ENCODE measurements at regions not wholly inside any gene's neighbourhood (a gene's known extent, or its start where the extent isn't known, plus 50 kb on each side); places are given as distances from the start of the nearest gene placed in this dataset.

DNA sequence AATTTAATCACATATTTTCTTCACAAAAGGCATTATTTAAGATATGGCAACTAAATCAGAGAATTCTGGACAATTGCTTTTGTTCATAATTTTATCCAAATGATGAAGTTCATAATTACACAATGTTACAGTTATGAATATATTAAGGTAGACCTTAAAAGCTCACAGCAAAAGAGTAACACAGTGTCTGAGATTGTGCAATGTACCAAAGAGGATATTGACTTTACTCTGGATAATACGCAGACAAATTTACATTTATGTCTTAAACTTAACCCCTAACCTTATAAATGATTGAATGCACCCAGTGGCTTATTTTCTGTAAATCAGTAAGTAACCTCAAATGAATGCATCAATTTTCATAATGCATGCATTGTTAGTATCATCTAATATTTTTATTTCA lies 216.2 kb upstream of the SAMSN1 start:
- H3K36me3 ChIP-seq (ENCODE audit: insufficient read depth, low read length): no peaks in the 10 kb centered on the region
- Mint-ChIP-seq H3K36me3 (no peaks in the 10 kb centered on the region), H3K4me1 (peaks cover 0 to 2% (median 0%) of the 10 kb centered on the region in 4 donors), H3K27me3 (no peaks in the 10 kb centered on the region), H3K9me3 (peaks cover 0 to 3% (median 0%) of the 10 kb centered on the region in 8 donors), H3K27ac (no peak overlapping the region), H3K4me3 (no peak overlapping the region)
- ChIA-PET POLR2A (ENCODE audit: partially characterized antibody) (interaction anchor here (1.0 kb wide), 1 partner anchor 11 kb away, joined by 3 read pairs; no protein-coding TSS in a partner anchor), CTCF (ENCODE audit: partially characterized antibody) (interaction anchor here (0.6 to 0.9 kb wide), 2 partner anchors 9 to 359 kb away, joined by 3 to 4 read pairs; no protein-coding TSS in a partner anchor)
- H3K27ac ChIP-seq (ENCODE audit: low read depth, low read length): no peak overlapping the region
- H3K9me3 ChIP-seq (ENCODE audit: control insufficient read depth in 1 of 2, low read length in 2 of 2): no peaks in the 10 kb centered on the region
- intact Hi-C loops (cut with micrococcal nuclease): no loop called here
- peaks cover 15% of the 10 kb centered on the region for H3K4me1 ChIP-seq (ENCODE audit: insufficient read depth, low read length)
- H3K27me3 ChIP-seq (ENCODE audit: insufficient read depth, low read length): no peaks in the 10 kb centered on the region
- no peak overlapping the region for H3K4me3 ChIP-seq (ENCODE audit: low read length in 2 of 2)
- DNase-seq: no peak

DNA sequence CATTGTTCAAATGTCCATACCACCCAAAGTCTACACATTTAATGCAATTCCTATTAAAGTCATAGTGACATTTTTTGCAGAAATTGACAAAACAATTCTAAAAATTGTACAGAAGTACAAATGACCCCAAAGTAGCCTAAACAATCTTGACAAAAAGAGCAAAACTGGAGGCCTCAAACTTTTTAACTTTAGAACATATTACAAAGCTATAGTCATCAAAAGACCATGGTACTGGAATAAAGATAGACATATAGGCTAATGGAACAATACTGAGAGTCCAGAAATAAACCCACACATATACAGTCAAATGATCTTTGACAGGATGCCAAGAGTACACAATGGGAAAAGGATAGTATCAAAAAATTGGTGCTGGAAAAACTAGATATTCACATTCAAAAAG lies 213.2 kb upstream of the SAMSN1 start:
- Mint-ChIP-seq H3K36me3 (no peaks in the 10 kb centered on the region), H3K4me1 (peaks cover 0 to 2% (median 0%) of the 10 kb centered on the region in 4 donors), H3K27ac (no peak overlapping the region), H3K4me3 (no peak overlapping the region), H3K9me3 (peaks cover 0 to 8% (median 2%) of the 10 kb centered on the region in 8 donors), H3K27me3 (no peaks in the 10 kb centered on the region)
- H3K36me3 ChIP-seq (ENCODE audit: insufficient read depth, low read length): no peaks in the 10 kb centered on the region
- intact Hi-C loops (cut with micrococcal nuclease): no loop called here
- H3K9me3 ChIP-seq (ENCODE audit: control insufficient read depth in 1 of 2, low read length in 2 of 2): no peaks in the 10 kb centered on the region
- H3K27ac ChIP-seq (ENCODE audit: low read depth, low read length): no peak overlapping the region
- H3K27me3 ChIP-seq (ENCODE audit: insufficient read depth, low read length): no peaks in the 10 kb centered on the region
- POLR2A ChIA-PET (ENCODE audit: partially characterized antibody): no interaction called here
- no peak for DNase-seq
- H3K4me1 ChIP-seq (ENCODE audit: insufficient read depth, low read length): peaks cover 15% of the 10 kb centered on the region
- CTCF ChIA-PET (ENCODE audit: partially characterized antibody): no interaction called here
- H3K4me3 ChIP-seq (ENCODE audit: low read length in 2 of 2): no peak overlapping the region

DNA sequence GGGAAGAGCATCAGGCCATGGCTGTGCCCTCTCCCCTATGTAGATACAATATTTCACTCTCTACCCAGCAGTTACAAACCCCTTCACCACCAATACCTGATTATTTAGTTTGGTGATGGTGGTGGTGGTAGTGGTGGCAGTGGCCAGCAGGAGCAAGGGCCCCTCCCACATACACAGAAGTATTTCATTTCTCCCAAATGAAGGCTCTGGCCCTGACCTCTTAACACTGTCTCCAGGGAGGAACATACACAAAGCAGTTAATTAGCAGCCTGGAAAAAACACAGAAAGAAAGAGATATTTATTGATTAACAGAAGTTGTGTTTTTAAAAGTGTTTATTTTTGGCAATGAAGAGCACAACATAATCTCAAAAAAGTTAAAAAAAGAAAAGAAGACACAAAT lies 212.7 kb upstream of the SAMSN1 start:
- no peak overlapping the region for H3K4me3 ChIP-seq (ENCODE audit: low read length in 2 of 2)
- no peaks in the 10 kb centered on the region for H3K27me3 ChIP-seq (ENCODE audit: insufficient read depth, low read length)
- peaks cover 0 to 11% (median 2%) of the 10 kb centered on the region in 8 donors for H3K9me3 Mint-ChIP-seq
- no peak for DNase-seq
- no peaks in the 10 kb centered on the region for H3K36me3 Mint-ChIP-seq
- no peak overlapping the region for H3K27ac Mint-ChIP-seq
- H3K4me3 Mint-ChIP-seq: no peak overlapping the region
- no peaks in the 10 kb centered on the region for H3K9me3 ChIP-seq (ENCODE audit: control insufficient read depth in 1 of 2, low read length in 2 of 2)
- H3K27me3 Mint-ChIP-seq: no peaks in the 10 kb centered on the region
- intact Hi-C loops (cut with micrococcal nuclease): no loop called here
- no peaks in the 10 kb centered on the region for H3K36me3 ChIP-seq (ENCODE audit: insufficient read depth, low read length)
- H3K4me1 ChIP-seq (ENCODE audit: insufficient read depth, low read length): peaks cover 15% of the 10 kb centered on the region
- no peak overlapping the region for H3K27ac ChIP-seq (ENCODE audit: low read depth, low read length)
- ChIA-PET CTCF (ENCODE audit: partially characterized antibody) (no interaction called here), POLR2A (ENCODE audit: partially characterized antibody) (no interaction called here)
- H3K4me1 Mint-ChIP-seq: peaks cover 0 to 2% (median 0%) of the 10 kb centered on the region in 4 donors

DNA sequence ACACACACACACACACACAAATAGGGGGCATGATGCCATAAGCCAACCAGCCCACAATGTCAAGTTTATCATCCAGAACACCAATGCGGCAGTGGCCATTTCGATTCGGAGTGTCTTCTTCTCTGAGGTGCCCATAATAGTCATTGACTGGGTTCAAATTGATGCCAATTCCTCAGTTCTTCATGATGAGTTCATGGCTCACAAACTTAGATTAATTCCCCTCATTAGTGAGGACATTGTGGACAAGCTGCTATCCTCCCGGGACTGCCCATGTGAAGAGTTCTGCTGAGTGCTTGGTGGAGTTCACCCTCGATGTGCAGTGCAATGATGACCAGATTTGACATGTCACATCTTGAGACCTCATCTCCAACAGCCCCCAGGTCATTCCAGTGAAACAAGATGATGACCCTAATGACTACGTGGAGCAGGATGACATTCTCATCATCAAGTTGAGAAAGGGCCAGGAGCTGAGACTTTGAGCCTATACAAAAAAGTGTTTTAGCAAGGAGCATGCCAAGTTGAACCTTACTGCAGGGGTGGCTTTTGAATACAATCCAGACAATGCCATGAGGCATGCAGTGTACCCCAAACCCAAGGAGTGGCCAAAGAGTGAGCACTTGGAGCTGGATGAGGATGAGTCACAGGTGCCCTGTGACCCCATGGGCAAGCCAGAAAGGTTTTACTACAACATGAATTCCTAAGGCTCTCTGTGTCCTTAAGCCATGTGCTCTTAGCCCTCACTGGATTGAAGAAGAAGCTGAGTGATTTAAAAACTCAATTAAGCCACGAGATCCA lies 211.6 kb upstream of the SAMSN1 start:
- no peaks in the 10 kb centered on the region for H3K36me3 Mint-ChIP-seq
- Histone ChIP-seq H3K36me3 (ENCODE audit: insufficient read depth, low read length) (no peaks in the 10 kb centered on the region), H3K27me3 (ENCODE audit: insufficient read depth, low read length) (no peaks in the 10 kb centered on the region), H3K4me1 (ENCODE audit: insufficient read depth, low read length) (peaks cover 5% of the 10 kb centered on the region), H3K27ac (ENCODE audit: low read depth, low read length) (no peak overlapping the region), H3K9me3 (ENCODE audit: control insufficient read depth in 1 of 2, low read length in 2 of 2) (no peaks in the 10 kb centered on the region), H3K4me3 (ENCODE audit: low read length in 2 of 2) (no peak overlapping the region)
- H3K27me3 Mint-ChIP-seq: no peaks in the 10 kb centered on the region
- POLR2A ChIA-PET (ENCODE audit: partially characterized antibody): no interaction called here
- peaks cover 0 to 2% (median 0%) of the 10 kb centered on the region in 4 donors for H3K4me1 Mint-ChIP-seq
- no peak overlapping the region for H3K4me3 Mint-ChIP-seq
- peaks cover 0 to 11% (median 2%) of the 10 kb centered on the region in 8 donors for H3K9me3 Mint-ChIP-seq
- DNase-seq: no peak
- intact Hi-C loops (cut with micrococcal nuclease): no loop called here
- CTCF ChIA-PET (ENCODE audit: partially characterized antibody): no interaction called here
- no peak overlapping the region for H3K27ac Mint-ChIP-seq

DNA sequence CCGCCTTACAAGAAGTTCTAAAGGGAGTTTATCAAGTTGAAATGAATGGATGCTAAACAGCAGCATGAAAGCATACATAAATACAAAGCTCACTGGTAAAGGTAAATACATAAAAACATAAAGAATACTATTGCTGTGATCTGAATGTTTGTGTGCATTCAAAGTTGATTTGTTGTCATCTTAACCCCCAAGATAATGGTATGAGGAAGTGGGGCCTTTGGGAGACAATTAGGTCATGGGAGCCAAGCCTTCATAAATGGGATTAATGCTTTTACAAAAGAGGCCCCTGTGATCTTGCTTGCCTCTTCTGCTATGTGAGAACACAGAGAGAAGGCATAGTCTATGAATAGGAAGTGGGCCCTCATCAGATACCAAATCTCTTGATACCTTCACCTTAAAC lies 209.0 kb upstream of the SAMSN1 start:
- no peak overlapping the region for H3K27ac ChIP-seq (ENCODE audit: low read depth, low read length)
- ChIA-PET POLR2A (ENCODE audit: partially characterized antibody) (no interaction called here), CTCF (ENCODE audit: partially characterized antibody) (no interaction called here)
- H3K36me3 ChIP-seq (ENCODE audit: insufficient read depth, low read length): no peaks in the 10 kb centered on the region
- no peak overlapping the region for H3K4me3 ChIP-seq (ENCODE audit: low read length in 2 of 2)
- Mint-ChIP-seq H3K4me1 (peaks cover 0 to under 1% (median 0%) of the 10 kb centered on the region in 4 donors), H3K27ac (no peak overlapping the region), H3K4me3 (no peak overlapping the region), H3K27me3 (no peaks in the 10 kb centered on the region), H3K9me3 (peaks cover 0 to 11% (median 2%) of the 10 kb centered on the region in 8 donors), H3K36me3 (no peaks in the 10 kb centered on the region)
- H3K9me3 ChIP-seq (ENCODE audit: control insufficient read depth in 1 of 2, low read length in 2 of 2): no peaks in the 10 kb centered on the region
- intact Hi-C loops (cut with micrococcal nuclease): no loop called here
- no peak for DNase-seq
- H3K27me3 ChIP-seq (ENCODE audit: insufficient read depth, low read length): no peaks in the 10 kb centered on the region
- no peaks in the 10 kb centered on the region for H3K4me1 ChIP-seq (ENCODE audit: insufficient read depth, low read length)

DNA sequence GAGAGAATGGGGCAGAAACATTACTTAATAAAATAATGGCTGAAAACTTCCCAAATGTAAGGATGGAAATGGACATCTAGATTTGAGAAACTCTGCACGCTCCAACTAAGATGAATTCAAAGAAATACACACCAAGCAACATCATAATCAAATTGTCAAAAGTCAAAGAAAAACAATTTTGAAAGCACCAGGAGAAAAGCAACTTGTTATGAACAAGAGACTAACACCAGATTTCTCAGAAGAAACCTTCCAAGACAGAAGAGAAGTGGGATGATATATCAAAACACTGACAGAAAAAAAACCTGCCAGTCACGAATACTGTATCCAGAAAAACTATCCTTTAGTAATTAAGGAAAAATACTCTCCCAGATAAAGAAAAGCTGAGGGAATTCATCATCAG lies 208.6 kb upstream of the SAMSN1 start:
- Mint-ChIP-seq H3K4me1 (peaks cover 0 to 3% (median 0%) of the 10 kb centered on the region in 4 donors), H3K36me3 (no peaks in the 10 kb centered on the region), H3K27me3 (no peaks in the 10 kb centered on the region), H3K4me3 (no peak overlapping the region), H3K27ac (no peak overlapping the region), H3K9me3 (peaks cover 0 to 11% (median 2%) of the 10 kb centered on the region in 8 donors)
- no peaks in the 10 kb centered on the region for H3K4me1 ChIP-seq (ENCODE audit: insufficient read depth, low read length)
- CTCF ChIA-PET (ENCODE audit: partially characterized antibody): interaction anchor here (1.4 kb wide), 1 partner anchor 17 kb away, joined by 3 read pairs; no protein-coding TSS in a partner anchor
- intact Hi-C loops (cut with micrococcal nuclease): no loop called here
- DNase-seq: no peak
- H3K4me3 ChIP-seq (ENCODE audit: low read length in 2 of 2): no peak overlapping the region
- H3K9me3 ChIP-seq (ENCODE audit: control insufficient read depth in 1 of 2, low read length in 2 of 2): no peaks in the 10 kb centered on the region
- no peaks in the 10 kb centered on the region for H3K27me3 ChIP-seq (ENCODE audit: insufficient read depth, low read length)
- no peaks in the 10 kb centered on the region for H3K36me3 ChIP-seq (ENCODE audit: insufficient read depth, low read length)
- POLR2A ChIA-PET (ENCODE audit: partially characterized antibody): no interaction called here
- H3K27ac ChIP-seq (ENCODE audit: low read depth, low read length): no peak overlapping the region

DNA sequence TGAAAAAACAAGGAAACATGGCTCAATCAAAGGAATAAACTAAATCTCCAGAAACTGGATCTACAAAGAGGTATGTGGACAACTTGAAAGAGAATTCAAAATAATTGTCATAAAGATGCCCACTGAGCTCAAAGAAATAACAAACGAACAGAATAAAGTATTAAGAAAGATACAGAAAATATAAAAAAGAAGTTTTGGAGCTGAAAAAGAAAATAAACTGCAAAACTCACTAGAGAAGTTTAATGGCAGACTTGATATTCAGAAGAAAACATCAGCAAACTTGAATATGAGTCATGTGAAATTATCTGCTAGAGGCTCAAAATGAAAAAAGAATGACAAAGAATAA lies 208.1 kb upstream of the SAMSN1 start:
- Histone ChIP-seq H3K36me3 (ENCODE audit: insufficient read depth, low read length) (no peaks in the 10 kb centered on the region), H3K27ac (ENCODE audit: low read depth, low read length) (no peak overlapping the region), H3K9me3 (ENCODE audit: control insufficient read depth in 1 of 2, low read length in 2 of 2) (no peaks in the 10 kb centered on the region), H3K4me1 (ENCODE audit: insufficient read depth, low read length) (no peaks in the 10 kb centered on the region), H3K27me3 (ENCODE audit: insufficient read depth, low read length) (no peaks in the 10 kb centered on the region), H3K4me3 (ENCODE audit: low read length in 2 of 2) (no peak overlapping the region)
- Mint-ChIP-seq H3K9me3 (peaks cover 0 to 11% (median 2%) of the 10 kb centered on the region in 8 donors), H3K4me1 (peaks cover 0 to 3% (median 0%) of the 10 kb centered on the region in 4 donors), H3K36me3 (no peaks in the 10 kb centered on the region), H3K4me3 (no peak overlapping the region), H3K27me3 (no peaks in the 10 kb centered on the region), H3K27ac (no peak overlapping the region)
- no peak for DNase-seq
- ChIA-PET POLR2A (ENCODE audit: partially characterized antibody) (no interaction called here), CTCF (ENCODE audit: partially characterized antibody) (interaction anchor here (1.4 kb wide), 1 partner anchor 16 kb away, joined by 3 read pairs; no protein-coding TSS in a partner anchor)
- intact Hi-C loops (cut with micrococcal nuclease): no loop called here

Data from CD4-positive, alpha-beta memory T cell (primary cell).